Ectodermal cell (in vitro differentiated cells): ENCODE measurements at regions not wholly inside any gene's neighbourhood (a gene's known extent, or its start where the extent isn't known, plus 50 kb on each side); places are given as distances from the start of the nearest gene placed in this dataset.
"Not testable (repeated sequence)": the region's sequence is repeated elsewhere in the genome, so short reads cannot be mapped to it uniquely, and the experiment has no call there.

ENCODE experiments used
- H3K27ac ChIP-seq: 2 replicates; pipeline ENCODE4 v1.7.0; 2013; ENCODE audit warnings: mild to moderate bottlenecking, low read depth, low read length; ENCODE audit not compliant: insufficient read depth, poor library complexity, severe bottlenecking
- H3K27me3 ChIP-seq: 2 replicates; pipeline ENCODE4 v1.7.0; 2013; ENCODE audit warnings: mild to moderate bottlenecking, low read length; ENCODE audit not compliant: insufficient read depth, control insufficient read depth, poor library complexity, severe bottlenecking
- H3K36me3 ChIP-seq: one replicate; pipeline ENCODE4 v1.7.0; 2013; ENCODE audit warnings: low read length; ENCODE audit not compliant: control insufficient read depth, insufficient read depth
- H3K4me1 ChIP-seq: one replicate; pipeline ENCODE4 v1.7.0; 2013; ENCODE audit warnings: low read length; ENCODE audit not compliant: control insufficient read depth, insufficient read depth
- H3K4me3 ChIP-seq: 2 replicates; pipeline ENCODE4 v1.7.0; 2013; ENCODE audit warnings: low read depth, low read length, control low read depth; ENCODE audit not compliant: insufficient read depth
- H3K9me3 ChIP-seq: 2 replicates; pipeline ENCODE4 v1.7.0; 2013; ENCODE audit warnings: mild to moderate bottlenecking, low read length, moderate library complexity; ENCODE audit not compliant: control insufficient read depth
- WGBS, 2 experiments: methylation state at CpG; one replicate each; pipeline ENCODE4 v1.1.7; 2013; ENCODE audit warnings: missing lambda C conversion rate in 2 of 2; 5-methylcytosine and 5-hydroxymethylcytosine counted together

- 92 to 95% methylated on average over 5 of the region's 6 CpGs for whole genome bisulfite sequencing, 2 experiments
- Histone ChIP-seq H3K9me3 (no peaks in the 10 kb centered on the region), H3K4me1 (no peaks in the 10 kb centered on the region), H3K27me3 (no peaks in the 10 kb centered on the region), H3K4me3 (no peak overlapping the region), H3K36me3 (no peaks in the 10 kb centered on the region), H3K27ac (no peak overlapping the region)
Observed at GRCh38 chr13:39930544-39931444, 275.3 kb downstream of the COG6 start.

- WGBS, 2 experiments, result 78 to 100% methylated on average over 2 of the region's 2 CpGs
- no peaks in the 10 kb centered on the region for H3K27me3 ChIP-seq
- H3K4me1 ChIP-seq, result no peaks in the 10 kb centered on the region
- no peaks in the 10 kb centered on the region for H3K36me3 ChIP-seq
- H3K27ac ChIP-seq, result no peak overlapping the region
- H3K9me3 ChIP-seq, result no peaks in the 10 kb centered on the region
- no peak overlapping the region for H3K4me3 ChIP-seq
Observed at GRCh38 chr13:39931505-39931904, 276.0 kb downstream of the COG6 start.

- not testable (repeated sequence) for H3K4me1 ChIP-seq, H3K27me3 ChIP-seq
Observed at GRCh38 chr13:39932514-39932913, 277.1 kb downstream of the COG6 start.

GRCh38 chr13:39935155-39935554 is 279.7 kb downstream of the COG6 start:
- no peak overlapping the region for H3K4me3 ChIP-seq
- 96 to 100% methylated on average over 1 of the region's 1 CpG for WGBS, 2 experiments

More at GRCh38 chr13:39932514-39932913, 277.1 kb downstream of the COG6 start:
- not testable (repeated sequence) for H3K36me3 ChIP-seq, H3K9me3 ChIP-seq, H3K27ac ChIP-seq, H3K4me3 ChIP-seq
- 86 to 97% methylated on average over 2 of the region's 2 CpGs for WGBS, 2 experiments

GRCh38 chr13:39938596-39938995 is 283.1 kb downstream of the COG6 start:
- Histone ChIP-seq H3K4me3 (no peak overlapping the region), H3K27ac (no peak overlapping the region), H3K27me3 (no peaks in the 10 kb centered on the region), H3K9me3 (no peaks in the 10 kb centered on the region), H3K36me3 (no peaks in the 10 kb centered on the region), H3K4me1 (no peaks in the 10 kb centered on the region)
- WGBS, 2 experiments, result 92 to 100% methylated on average over 2 of the region's 2 CpGs

More at GRCh38 chr13:39935155-39935554, 279.7 kb downstream of the COG6 start:
- H3K4me1 ChIP-seq, result no peaks in the 10 kb centered on the region
- H3K27ac ChIP-seq, result no peak overlapping the region
- H3K27me3 ChIP-seq, result no peaks in the 10 kb centered on the region
- H3K36me3 ChIP-seq, result no peaks in the 10 kb centered on the region
- H3K9me3 ChIP-seq, result no peaks in the 10 kb centered on the region

- Histone ChIP-seq H3K36me3 (no peaks in the 10 kb centered on the region), H3K27me3 (no peaks in the 10 kb centered on the region), H3K4me3 (no peak overlapping the region), H3K27ac (no peak overlapping the region), H3K4me1 (no peaks in the 10 kb centered on the region), H3K9me3 (no peaks in the 10 kb centered on the region)
- 41 to 47% methylated on average over 5 of the region's 5 CpGs for WGBS, 2 experiments
Observed at GRCh38 chr13:39941236-39941635, 285.8 kb downstream of the COG6 start.

- Histone ChIP-seq H3K27me3 (no peaks in the 10 kb centered on the region), H3K27ac (no peak overlapping the region), H3K4me1 (no peaks in the 10 kb centered on the region), H3K4me3 (no peak overlapping the region), H3K36me3 (no peaks in the 10 kb centered on the region), H3K9me3 (no peaks in the 10 kb centered on the region)
- WGBS, 2 experiments, result 94 to 95% methylated on average over 8 of the region's 8 CpGs
Observed at GRCh38 chr13:39941911-39942551, 286.6 kb downstream of the COG6 start.

- 40 to 44% methylated on average over 12 of the region's 12 CpGs for WGBS, 2 experiments
- H3K27ac ChIP-seq, result no peak overlapping the region
Observed at GRCh38 chr13:39942552-39943273, 287.3 kb downstream of the COG6 start.

GRCh38 chr13:39943711-39944110 is 288.2 kb downstream of the COG6 start:
- Histone ChIP-seq H3K27ac (no peak overlapping the region), H3K4me1 (no peaks in the 10 kb centered on the region), H3K27me3 (no peaks in the 10 kb centered on the region), H3K36me3 (no peaks in the 10 kb centered on the region), H3K4me3 (no peak overlapping the region), H3K9me3 (no peaks in the 10 kb centered on the region)
- 70% methylated on average over 6 of the region's 6 CpGs for WGBS, 2 experiments

More at GRCh38 chr13:39942552-39943273, 287.3 kb downstream of the COG6 start:
- Histone ChIP-seq H3K4me3 (no peak overlapping the region), H3K4me1 (no peaks in the 10 kb centered on the region), H3K9me3 (no peaks in the 10 kb centered on the region), H3K27me3 (no peaks in the 10 kb centered on the region), H3K36me3 (no peaks in the 10 kb centered on the region)

- no peak overlapping the region for H3K4me3 ChIP-seq
- 85 to 89% methylated on average over 4 of the region's 4 CpGs for WGBS, 2 experiments
- no peaks in the 10 kb centered on the region for H3K9me3 ChIP-seq
- no peaks in the 10 kb centered on the region for H3K36me3 ChIP-seq
- no peak overlapping the region for H3K27ac ChIP-seq
- no peaks in the 10 kb centered on the region for H3K4me1 ChIP-seq
- H3K27me3 ChIP-seq, result no peaks in the 10 kb centered on the region
Observed at GRCh38 chr13:39945226-39945625, 289.8 kb downstream of the COG6 start.
